ENCODE measurements at regions not wholly inside any gene's neighbourhood (a gene's known extent, or its start where the extent isn't known, plus 50 kb on each side); places are given as distances from the start of the nearest gene placed in this dataset.

- TF ChIP-seq POLR2AphosphoS5 (IDR thresholded peaks at IDR 0.05) (no peak), MXI1 (conservative IDR thresholded peaks at IDR 0.05; ENCODE audit: poor library complexity, severe bottlenecking) (no peak), CTCF (IDR thresholded peaks at IDR 0.05; ENCODE audit: poor library complexity, severe bottlenecking) (no peak), EZH2 (IDR thresholded peaks at IDR 0.05; ENCODE audit: borderline replicate concordance, insufficient read depth, low read length, poor library complexity, severe bottlenecking) (no peak), REST (IDR thresholded peaks at IDR 0.05; ENCODE audit: borderline replicate concordance) (no peak), EP300 (conservative IDR thresholded peaks at IDR 0.05; ENCODE audit: poor library complexity, severe bottlenecking) (no peak), TAF1 (IDR thresholded peaks at IDR 0.05; ENCODE audit: low read depth) (no peak)
These were observed 98.1 kb downstream of the TM2D1 start for GRCh38 chr1:61626816-61627215.

Data from neural cell (in vitro differentiated cells).